Endothelial cell of umbilical vein (primary cell): ENCODE measurements at regions not wholly inside any gene's neighbourhood (a gene's known extent, or its start where the extent isn't known, plus 50 kb on each side); places are given as distances from the start of the nearest gene placed in this dataset.

ENCODE experiments used
- EZH2 ChIP-seq: IDR thresholded peaks from 2 replicates; pipeline ENCODE4 v1.6.1; 2012; ENCODE audit warnings: borderline replicate concordance, low read depth, mild to moderate bottlenecking, moderate library complexity, low read length, inconsistent platforms; ENCODE audit not compliant: severe bottlenecking
- FOS ChIP-seq: IDR thresholded peaks from 2 replicates; pipeline ENCODE4 v1.6.1; 2011; ENCODE audit warnings: mild to moderate bottlenecking, low read length, moderate library complexity, borderline replicate concordance; ENCODE audit not compliant: insufficient read depth
- POLR2A ChIP-seq: IDR thresholded peaks from 2 replicates; pipeline ENCODE4 v1.6.1; 2012; ENCODE audit warnings: low read depth, mild to moderate bottlenecking, control low read depth, low read length
- POLR2AphosphoS5 ChIP-seq: IDR thresholded peaks from 2 replicates; pipeline ENCODE4 v1.6.1; 2012; ENCODE audit warnings: low read depth, mild to moderate bottlenecking, control low read depth, low read length, moderate library complexity; ENCODE audit not compliant: insufficient read depth
- TF ChIP-seq, protein P1 (sequence below): IDR thresholded peaks from 2 replicates; pipeline ENCODE4 v1.6.1; 2011; ENCODE audit not compliant: insufficient read depth, insufficient read length
- TF ChIP-seq, protein P2 (sequence below), 2 donors: IDR thresholded peaks; 1 replicate in 1 of 2; 2 replicates in 1 of 2; pipeline ENCODE4 v1.5.1; 2011; ENCODE audit warnings: low read length in 2 of 2, mild to moderate bottlenecking in 2 of 2, moderate library complexity in 2 of 2, control low read depth in 1 of 2, inconsistent platforms in 1 of 2, low read depth in 1 of 2; ENCODE audit not compliant: insufficient read depth in 1 of 2; ENCODE audit errors: extremely low read depth in 1 of 2

DNA sequence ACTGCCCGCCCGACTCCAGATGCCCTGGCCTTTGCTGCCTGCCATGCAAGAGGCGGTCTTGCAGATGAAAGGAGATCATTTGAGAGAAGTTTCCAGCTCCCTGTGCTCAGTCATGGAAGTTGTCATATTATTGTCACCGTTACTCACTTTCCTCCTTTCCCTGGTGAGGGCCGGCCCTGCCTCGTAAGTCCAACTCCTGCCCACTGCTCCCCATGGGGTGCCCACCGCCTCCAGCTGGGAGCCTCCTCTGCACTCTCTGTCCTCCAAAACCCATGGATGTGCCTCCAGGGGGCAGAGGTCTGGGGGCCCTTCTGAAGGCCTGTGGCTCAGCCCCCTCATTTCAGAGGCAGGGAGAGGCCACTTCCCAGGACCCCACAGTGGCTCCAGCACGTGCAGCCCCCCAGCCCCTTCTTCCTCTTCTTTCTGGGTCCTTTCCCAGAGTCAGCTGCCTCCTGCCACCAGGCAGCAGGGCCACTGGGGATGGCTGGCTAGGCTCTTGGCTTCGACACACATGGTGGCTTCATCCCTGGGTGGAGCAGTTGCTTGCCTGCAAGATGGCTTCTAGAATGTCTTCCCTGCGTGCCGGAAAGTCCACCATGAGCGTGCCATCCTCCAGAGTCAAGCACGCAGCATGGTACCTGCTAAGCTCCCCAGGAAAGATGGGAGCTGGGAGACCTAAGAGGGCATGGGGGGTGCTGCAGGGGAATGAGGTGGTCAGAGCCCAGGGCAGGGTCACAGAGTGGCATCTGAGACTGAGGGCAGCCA, 97.9 kb upstream of the RUNX3 start:
- TF ChIP-seq, protein P1, sequence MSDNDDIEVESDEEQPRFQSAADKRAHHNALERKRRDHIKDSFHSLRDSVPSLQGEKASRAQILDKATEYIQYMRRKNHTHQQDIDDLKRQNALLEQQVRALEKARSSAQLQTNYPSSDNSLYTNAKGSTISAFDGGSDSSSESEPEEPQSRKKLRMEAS = no peak
- TF ChIP-seq POLR2A = no peak
- TF ChIP-seq, protein P2, sequence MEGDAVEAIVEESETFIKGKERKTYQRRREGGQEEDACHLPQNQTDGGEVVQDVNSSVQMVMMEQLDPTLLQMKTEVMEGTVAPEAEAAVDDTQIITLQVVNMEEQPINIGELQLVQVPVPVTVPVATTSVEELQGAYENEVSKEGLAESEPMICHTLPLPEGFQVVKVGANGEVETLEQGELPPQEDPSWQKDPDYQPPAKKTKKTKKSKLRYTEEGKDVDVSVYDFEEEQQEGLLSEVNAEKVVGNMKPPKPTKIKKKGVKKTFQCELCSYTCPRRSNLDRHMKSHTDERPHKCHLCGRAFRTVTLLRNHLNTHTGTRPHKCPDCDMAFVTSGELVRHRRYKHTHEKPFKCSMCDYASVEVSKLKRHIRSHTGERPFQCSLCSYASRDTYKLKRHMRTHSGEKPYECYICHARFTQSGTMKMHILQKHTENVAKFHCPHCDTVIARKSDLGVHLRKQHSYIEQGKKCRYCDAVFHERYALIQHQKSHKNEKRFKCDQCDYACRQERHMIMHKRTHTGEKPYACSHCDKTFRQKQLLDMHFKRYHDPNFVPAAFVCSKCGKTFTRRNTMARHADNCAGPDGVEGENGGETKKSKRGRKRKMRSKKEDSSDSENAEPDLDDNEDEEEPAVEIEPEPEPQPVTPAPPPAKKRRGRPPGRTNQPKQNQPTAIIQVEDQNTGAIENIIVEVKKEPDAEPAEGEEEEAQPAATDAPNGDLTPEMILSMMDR (IDR thresholded peaks at IDR 0.05; ENCODE audit: extremely low read depth in 1 of 2, insufficient read depth in 1 of 2, low read depth in 1 of 2, low read length in 2 of 2) = no peak
- TF ChIP-seq EZH2 = no peak
- TF ChIP-seq POLR2AphosphoS5 = no peak
- no peak for TF ChIP-seq FOS
